Mesendoderm (in vitro differentiated cells): ENCODE measurements at regions not wholly inside any gene's neighbourhood (a gene's known extent, or its start where the extent isn't known, plus 50 kb on each side); places are given as distances from the start of the nearest gene placed in this dataset.

Source experiments
- DNase-seq: peaks from one replicate; pipeline ENCODE4 v3.0.0; 2013
- H2AK5ac ChIP-seq: 2 replicates; pipeline ENCODE4 v1.6.1; 2013; ENCODE audit warnings: low read length, inconsistent platforms
- H2BK120ac ChIP-seq: 2 replicates; pipeline ENCODE4 v1.6.1; 2013; ENCODE audit warnings: low read depth, mild to moderate bottlenecking, low read length, moderate library complexity, mixed read lengths
- H2BK15ac ChIP-seq: replicated peaks from 2 replicates; pipeline ENCODE4 v1.6.1; 2013; ENCODE audit warnings: low read depth, mild to moderate bottlenecking, moderate library complexity
- H2BK5ac ChIP-seq: 2 replicates; pipeline ENCODE4 v1.6.1; 2013; ENCODE audit warnings: low read length, inconsistent platforms
- H3K18ac ChIP-seq: 2 replicates; pipeline ENCODE4 v1.6.1; 2013; ENCODE audit warnings: mild to moderate bottlenecking, low read length, mixed read lengths
- H3K23ac ChIP-seq: one replicate; pipeline ENCODE4 v1.6.1; 2013; ENCODE audit warnings: low read length
- H3K27ac ChIP-seq: 2 replicates; pipeline ENCODE4 v1.5.1; 2013; ENCODE audit warnings: low read depth, mild to moderate bottlenecking, inconsistent platforms, low read length, moderate library complexity
- H3K27me3 ChIP-seq: 2 replicates; pipeline ENCODE4 v1.6.1; 2013; ENCODE audit warnings: low read length, control low read depth, mild to moderate bottlenecking, inconsistent platforms; ENCODE audit not compliant: insufficient read depth, poor library complexity
- H3K36me3 ChIP-seq: 2 replicates; pipeline ENCODE4 v1.6.1; 2013; ENCODE audit warnings: low read length, inconsistent platforms; ENCODE audit not compliant: control insufficient read depth, insufficient read depth
- H3K4ac ChIP-seq: one replicate; pipeline ENCODE4 v1.6.1; 2013; ENCODE audit warnings: low read depth, mild to moderate bottlenecking, low read length, moderate library complexity
- H3K4me1 ChIP-seq: 2 replicates; pipeline ENCODE4 v1.6.1; 2013; ENCODE audit warnings: low read depth, low read length, inconsistent platforms; ENCODE audit not compliant: control insufficient read depth
- H3K4me2 ChIP-seq: 2 replicates; pipeline ENCODE4 v1.6.1; 2013; ENCODE audit warnings: low read length
- H3K4me3 ChIP-seq: 2 replicates; pipeline ENCODE4 v1.5.1; 2013; ENCODE audit warnings: mild to moderate bottlenecking, low read length
- H3K56ac ChIP-seq: one replicate; pipeline ENCODE4 v1.6.1; 2013; ENCODE audit warnings: low read length
- H3K79me1 ChIP-seq: 2 replicates; pipeline ENCODE4 v1.6.1; 2013; ENCODE audit warnings: low read length, inconsistent platforms
- H3K79me2 ChIP-seq: 2 replicates; pipeline ENCODE4 v1.6.1; 2013; ENCODE audit warnings: mild to moderate bottlenecking, low read length; ENCODE audit not compliant: control insufficient read depth, insufficient read depth
- H3K9ac ChIP-seq: 2 replicates; pipeline ENCODE4 v1.6.1; 2013; ENCODE audit warnings: low read length, inconsistent platforms
- H4K5ac ChIP-seq: one replicate; pipeline ENCODE4 v1.6.1; 2013; ENCODE audit warnings: low read length
- H4K8ac ChIP-seq: one replicate; pipeline ENCODE4 v1.6.1; 2013; ENCODE audit warnings: low read depth, mild to moderate bottlenecking, control low read depth, low read length, moderate library complexity
- WGBS: extraction: QIAGEN DNeasy Blood & Tissue Kit; methylation state at CpG from one replicate; pipeline ENCODE4 v1.1.7; 2013; ENCODE audit warnings: low lambda C conversion rate, missing lambda C conversion rate; ENCODE audit not compliant: insufficient coverage; ENCODE audit errors: extremely low coverage; 5-methylcytosine and 5-hydroxymethylcytosine counted together

DNA sequence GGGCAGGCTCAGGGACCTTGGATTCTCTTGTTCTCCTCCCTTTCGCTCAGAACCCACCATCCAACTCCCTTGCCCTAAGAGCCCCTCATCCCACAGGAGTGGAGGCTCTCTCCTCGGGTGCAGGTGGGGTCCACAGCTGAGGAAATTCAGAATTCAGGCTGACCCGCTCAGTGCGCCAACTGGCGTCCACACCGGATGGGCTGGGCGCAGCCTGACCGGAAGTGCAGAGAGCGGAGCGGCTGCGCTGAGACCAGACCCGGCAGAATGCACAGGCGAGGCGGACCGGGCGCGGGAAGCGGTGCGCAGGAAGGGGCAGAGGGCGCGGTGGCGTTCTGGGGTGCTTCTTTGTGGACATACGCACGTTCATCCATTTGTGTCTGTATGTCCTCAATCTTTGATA lies 210.4 kb upstream of the NDN start:
- WGBS, result no CpG with 5 or more reads among the region's 24 CpGs
- H2AK5ac ChIP-seq, result no peak overlapping the region
- no peaks in the 10 kb centered on the region for H3K79me2 ChIP-seq
- H3K18ac ChIP-seq, result no peak overlapping the region
- no peak overlapping the region for H3K23ac ChIP-seq
- no peaks in the 10 kb centered on the region for H3K27me3 ChIP-seq
- no peaks in the 10 kb centered on the region for H3K36me3 ChIP-seq
- H3K4me1 ChIP-seq, result no peaks in the 10 kb centered on the region
- H4K8ac ChIP-seq, result no peak overlapping the region
- H3K9ac ChIP-seq, result no peak overlapping the region
- no peak overlapping the region for H4K5ac ChIP-seq
- H3K4ac ChIP-seq, result no peak overlapping the region
- H3K4me3 ChIP-seq, result no peak overlapping the region
- no peak overlapping the region for H2BK15ac ChIP-seq
- DNase-seq, result no peak
- no peak overlapping the region for H3K56ac ChIP-seq
- no peak overlapping the region for H3K4me2 ChIP-seq
- no peaks in the 10 kb centered on the region for H3K79me1 ChIP-seq
- H3K27ac ChIP-seq, result no peak overlapping the region
- H2BK120ac ChIP-seq, result no peak overlapping the region
- H2BK5ac ChIP-seq, result no peak overlapping the region

GRCh38 chr15:23910030-23910429 lies 222.9 kb upstream of the NDN start:
- Histone ChIP-seq H3K79me2 (no peaks in the 10 kb centered on the region), H2BK15ac (no peak overlapping the region), H2BK120ac (no peak overlapping the region), H3K4me1 (no peaks in the 10 kb centered on the region), H4K8ac (no peak overlapping the region), H2AK5ac (no peak overlapping the region), H3K36me3 (no peaks in the 10 kb centered on the region), H4K5ac (no peak overlapping the region), H3K23ac (no peak overlapping the region), H3K9ac (no peak overlapping the region), H3K4me2 (no peak overlapping the region), H3K79me1 (no peaks in the 10 kb centered on the region), H2BK5ac (no peak overlapping the region), H3K56ac (no peak overlapping the region), H3K27me3 (no peaks in the 10 kb centered on the region), H3K27ac (no peak overlapping the region), H3K18ac (no peak overlapping the region), H3K4me3 (no peak overlapping the region), H3K4ac (no peak overlapping the region)
- WGBS, result no CpG with 5 or more reads among the region's 2 CpGs
- peak; percentile 28 for DNase-seq

DNA sequence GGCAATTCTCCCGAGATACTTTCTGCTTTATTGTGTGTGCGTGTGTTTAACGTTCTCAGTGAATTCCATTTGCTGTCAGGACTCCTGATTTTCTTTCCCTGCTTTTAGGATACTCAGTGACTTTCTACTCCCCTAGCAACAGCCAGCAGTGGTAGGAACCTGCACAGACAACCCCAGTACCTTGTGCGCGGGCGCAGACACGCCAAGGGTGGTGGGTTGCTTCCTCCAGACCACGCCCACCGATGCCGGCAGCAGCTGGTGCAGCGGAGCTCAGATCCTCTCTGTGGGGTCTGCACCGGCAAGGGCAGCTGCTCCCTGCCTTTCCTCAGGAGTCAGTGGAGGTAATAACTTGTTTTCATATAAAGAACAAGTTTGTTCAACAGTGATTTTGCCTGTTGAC lies 225.1 kb upstream of the NDN start:
- no peak overlapping the region for H3K4ac ChIP-seq
- no peak overlapping the region for H3K4me2 ChIP-seq
- H3K27me3 ChIP-seq, result no peaks in the 10 kb centered on the region
- H2BK120ac ChIP-seq, result no peak overlapping the region
- no peak overlapping the region for H3K27ac ChIP-seq
- no peaks in the 10 kb centered on the region for H3K36me3 ChIP-seq
- H2BK5ac ChIP-seq, result no peak overlapping the region
- peak; percentile 51 for DNase-seq
- H2AK5ac ChIP-seq, result no peak overlapping the region
- no peak overlapping the region for H3K4me3 ChIP-seq
- no peak overlapping the region for H3K56ac ChIP-seq
- no peak overlapping the region for H3K23ac ChIP-seq
- no peak overlapping the region for H4K8ac ChIP-seq
- no peak overlapping the region for H2BK15ac ChIP-seq
- H3K18ac ChIP-seq, result no peak overlapping the region
- no peaks in the 10 kb centered on the region for H3K4me1 ChIP-seq
- no peaks in the 10 kb centered on the region for H3K79me1 ChIP-seq
- no peak overlapping the region for H4K5ac ChIP-seq
- no peaks in the 10 kb centered on the region for H3K79me2 ChIP-seq
- H3K9ac ChIP-seq, result no peak overlapping the region
- no CpG with 5 or more reads among the region's 12 CpGs for WGBS

DNA sequence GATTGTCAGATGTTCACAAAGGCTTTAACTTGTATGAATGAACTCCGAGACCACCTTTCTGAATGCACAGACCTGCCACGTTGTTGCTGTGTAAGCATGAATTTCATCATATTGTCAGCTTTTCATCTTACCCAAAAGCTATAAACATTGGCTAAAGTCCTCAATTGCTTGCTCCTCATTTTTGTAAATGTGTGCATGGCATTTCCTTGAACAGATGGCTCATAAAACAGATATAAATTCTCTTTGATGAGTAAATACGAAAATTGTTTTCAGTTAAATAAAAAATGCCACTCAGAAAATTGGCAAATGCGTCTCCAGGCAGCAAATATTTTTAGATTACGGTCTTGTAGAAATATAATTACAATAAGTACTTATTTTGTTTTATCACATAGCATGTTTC lies 226.0 kb upstream of the NDN start:
- no peak overlapping the region for H2BK5ac ChIP-seq
- no peak overlapping the region for H3K18ac ChIP-seq
- H3K56ac ChIP-seq, result no peak overlapping the region
- WGBS, result no CpG with 5 or more reads among the region's 5 CpGs
- H3K4ac ChIP-seq, result no peak overlapping the region
- no peaks in the 10 kb centered on the region for H3K79me2 ChIP-seq
- H2BK120ac ChIP-seq, result no peak overlapping the region
- H3K23ac ChIP-seq, result no peak overlapping the region
- no peaks in the 10 kb centered on the region for H3K27me3 ChIP-seq
- H4K5ac ChIP-seq, result no peak overlapping the region
- H3K9ac ChIP-seq, result no peak overlapping the region
- H3K4me3 ChIP-seq, result no peak overlapping the region
- H3K4me2 ChIP-seq, result no peak overlapping the region
- no peak overlapping the region for H2AK5ac ChIP-seq
- H3K79me1 ChIP-seq, result no peaks in the 10 kb centered on the region
- H4K8ac ChIP-seq, result no peak overlapping the region
- DNase-seq, result no peak
- no peak overlapping the region for H3K27ac ChIP-seq
- no peaks in the 10 kb centered on the region for H3K36me3 ChIP-seq
- H2BK15ac ChIP-seq, result no peak overlapping the region
- no peaks in the 10 kb centered on the region for H3K4me1 ChIP-seq

DNA sequence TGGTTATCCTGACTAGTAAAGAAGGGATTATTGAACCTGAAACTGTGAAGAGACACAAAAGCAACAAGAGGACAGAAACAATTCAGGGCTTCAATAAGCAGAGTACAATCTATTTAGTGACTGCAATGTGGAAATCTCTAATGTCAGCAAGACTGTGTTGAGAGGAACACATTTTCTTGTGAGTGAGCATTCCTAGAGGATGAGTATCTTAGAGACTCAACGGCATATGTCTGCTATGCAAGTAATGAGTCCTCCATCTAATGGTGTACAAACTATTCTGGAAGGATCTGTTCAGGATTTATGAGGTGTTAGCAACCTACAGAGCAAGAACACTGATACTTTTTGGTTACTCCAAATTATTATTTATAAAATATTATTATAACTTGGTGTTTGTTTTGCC lies 226.5 kb upstream of the NDN start:
- WGBS, result no CpG with 5 or more reads among the region's 1 CpG
- H3K27me3 ChIP-seq, result no peaks in the 10 kb centered on the region
- no peak for DNase-seq
- no peak overlapping the region for H3K56ac ChIP-seq
- no peak overlapping the region for H3K18ac ChIP-seq
- no peaks in the 10 kb centered on the region for H3K36me3 ChIP-seq
- no peak overlapping the region for H3K4ac ChIP-seq
- H3K27ac ChIP-seq, result no peak overlapping the region
- no peak overlapping the region for H2BK15ac ChIP-seq
- H3K9ac ChIP-seq, result no peak overlapping the region
- H3K79me2 ChIP-seq, result no peaks in the 10 kb centered on the region
- H4K5ac ChIP-seq, result no peak overlapping the region
- no peak overlapping the region for H2BK5ac ChIP-seq
- H3K4me1 ChIP-seq, result no peaks in the 10 kb centered on the region
- H2BK120ac ChIP-seq, result no peak overlapping the region
- no peak overlapping the region for H3K4me2 ChIP-seq
- no peak overlapping the region for H2AK5ac ChIP-seq
- no peak overlapping the region for H4K8ac ChIP-seq
- no peaks in the 10 kb centered on the region for H3K79me1 ChIP-seq
- no peak overlapping the region for H3K23ac ChIP-seq
- H3K4me3 ChIP-seq, result no peak overlapping the region

GRCh38 chr15:23924686-23925085 lies 237.6 kb upstream of the NDN start:
- Histone ChIP-seq H3K9ac (no peak overlapping the region), H3K4me3 (no peak overlapping the region), H2BK5ac (no peak overlapping the region), H4K5ac (no peak overlapping the region), H3K79me1 (no peaks in the 10 kb centered on the region), H3K36me3 (no peaks in the 10 kb centered on the region), H2BK120ac (no peak overlapping the region), H3K4ac (no peak overlapping the region), H3K4me2 (no peak overlapping the region), H4K8ac (no peak overlapping the region), H3K56ac (no peak overlapping the region), H3K27ac (no peak overlapping the region), H3K23ac (no peak overlapping the region), H2AK5ac (no peak overlapping the region), H3K27me3 (no peaks in the 10 kb centered on the region), H3K79me2 (no peaks in the 10 kb centered on the region), H2BK15ac (no peak overlapping the region), H3K4me1 (no peaks in the 10 kb centered on the region), H3K18ac (no peak overlapping the region)
- WGBS, result no CpG with 5 or more reads among the region's 3 CpGs
- DNase-seq, result no peak
